CD4-positive, alpha-beta T cell treated with Interleukin-6 at 100 ng/mL for 8 hours (primary cell): ENCODE measurements at regions not wholly inside any gene's neighbourhood (a gene's known extent, or its start where the extent isn't known, plus 50 kb on each side); places are given as distances from the start of the nearest gene placed in this dataset.

Experiments
- DNase-seq: peaks from one replicate; pipeline ENCODE4 v3.0.0-alpha.2; 2020; ENCODE audit warnings: mixed read lengths, low spot score

- DNase-seq, result no peak
Observed at GRCh38 chr6:134455319-134455718, 137.4 kb upstream of the SGK1 start.

GRCh38 chr6:134454794-134455193 lies 136.9 kb upstream of the SGK1 start:
- DNase-seq, result no peak

GRCh38 chr6:134453792-134454510 lies 136.0 kb upstream of the SGK1 start:
- no peak for DNase-seq

GRCh38 chr6:134452906-134453305 lies 135.0 kb upstream of the SGK1 start:
- no peak for DNase-seq

- DNase-seq, result no peak
Observed at GRCh38 chr6:134451529-134451928, 133.6 kb upstream of the SGK1 start.

- no peak for DNase-seq
Observed at GRCh38 chr6:134449781-134450180, 131.9 kb upstream of the SGK1 start.

GRCh38 chr6:134449004-134449403 lies 131.1 kb upstream of the SGK1 start:
- no peak for DNase-seq

GRCh38 chr6:134447883-134448387 lies 130.0 kb upstream of the SGK1 start:
- no peak for DNase-seq

GRCh38 chr6:134447423-134447822 lies 129.5 kb upstream of the SGK1 start:
- DNase-seq, result no peak

- no peak for DNase-seq
Observed at GRCh38 chr6:134446896-134447295, 129.0 kb upstream of the SGK1 start.

- DNase-seq, result no peak
Observed at GRCh38 chr6:134446218-134446848, 128.4 kb upstream of the SGK1 start.

- no peak for DNase-seq
Observed at GRCh38 chr6:134443009-134443408, 125.1 kb upstream of the SGK1 start.

- DNase-seq, result no peak
Observed at GRCh38 chr6:134442073-134442472, 124.2 kb upstream of the SGK1 start.

- no peak for DNase-seq
Observed at GRCh38 chr6:134438837-134439236, 120.9 kb upstream of the SGK1 start.

GRCh38 chr6:134437376-134437775 lies 119.5 kb upstream of the SGK1 start:
- DNase-seq, result peak; percentile 22

- DNase-seq, result no peak
Observed at GRCh38 chr6:134436950-134437349, 119.0 kb upstream of the SGK1 start.

- peak; percentile 66 for DNase-seq
Observed at GRCh38 chr6:134436281-134436815, 118.4 kb upstream of the SGK1 start.

GRCh38 chr6:134435814-134436280 lies 117.9 kb upstream of the SGK1 start:
- no peak for DNase-seq

GRCh38 chr6:134434019-134434942 lies 116.4 kb upstream of the SGK1 start:
- no peak for DNase-seq

GRCh38 chr6:134432036-134432435 lies 114.1 kb upstream of the SGK1 start:
- DNase-seq, result no peak

- no peak for DNase-seq
Observed at GRCh38 chr6:134431421-134431859, 113.5 kb upstream of the SGK1 start.

GRCh38 chr6:134429861-134430380 lies 112.0 kb upstream of the SGK1 start:
- DNase-seq, result no peak
